Caco-2 (cell line): ENCODE measurements at regions not wholly inside any gene's neighbourhood (a gene's known extent, or its start where the extent isn't known, plus 50 kb on each side); places are given as distances from the start of the nearest gene placed in this dataset.
"Not testable (repeated sequence)": the region's sequence is repeated elsewhere in the genome, so short reads cannot be mapped to it uniquely, and the experiment has no call there.

Experiments
- BruUV-seq: library from RNA; stranded (reverse); fragments of 400-500 nt; replicated peaks from 2 replicates; lab custom pipeline; 2021; lab: Mats Ljungman, UMichigan
- CTCF ChIA-PET: fragments of 300-600 bp; sonication (Branson Sonifier 250); formaldehyde crosslinking; loops from one replicate; lab custom pipeline; 2022; ENCODE audit warnings: antibody characterized with exemption; lab: Charles Lee
- POLR2A ChIA-PET: fragments of 300-600 bp; sonication (Branson Sonifier 250); formaldehyde crosslinking; loops from one replicate; lab custom pipeline; 2022; ENCODE audit warnings: antibody characterized with exemption; lab: Charles Lee
- DNase-seq, 2 experiments: peaks; one replicate each; pipeline versions ENCODE4 v3.0.0 to v3.0.0-alpha.2; 2020 to 2022
- H3K27me3 ChIP-seq: replicated peaks from 2 replicates; pipeline ENCODE4 v1.6.0; 2011; ENCODE audit warnings: low read length; ENCODE audit not compliant: control insufficient read depth, insufficient read depth
- H3K36me3 ChIP-seq: 2 replicates; pipeline ENCODE4 v1.5.1; 2011; ENCODE audit warnings: low read length; ENCODE audit not compliant: control insufficient read depth, insufficient read depth
- H3K4me1 ChIP-seq: fragments of 250-450 bp; sonication (Bioruptor Pico); 2 replicates; pipeline ENCODE4 v1.5.1; 2020; ENCODE audit warnings: mild to moderate bottlenecking
- H3K4me3 ChIP-seq: 2 replicates; pipeline ENCODE4 v1.5.1; 2011; ENCODE audit warnings: low read depth, mild to moderate bottlenecking, control low read depth, low read length
- H3K9me3 ChIP-seq: fragments of 250-450 bp; sonication (Bioruptor Pico); 2 replicates; pipeline ENCODE4 v1.5.1; 2020; ENCODE audit warnings: mild to moderate bottlenecking, moderate library complexity
- H3K27ac Mint-ChIP-seq: one replicate; pipeline ENCODE4 v1.8.0; 2022; ENCODE audit warnings: mixed read lengths; ENCODE audit not compliant: unreplicated experiment
- H3K27me3 Mint-ChIP-seq: one replicate; pipeline ENCODE4 v1.8.0; 2022; ENCODE audit warnings: mixed read lengths; ENCODE audit not compliant: insufficient read depth, unreplicated experiment
- H3K36me3 Mint-ChIP-seq: one replicate; pipeline ENCODE4 v1.8.0; 2022; ENCODE audit warnings: mild to moderate bottlenecking, mixed read lengths; ENCODE audit not compliant: insufficient read depth, unreplicated experiment
- H3K4me1 Mint-ChIP-seq: one replicate; pipeline ENCODE4 v1.8.0; 2022; ENCODE audit warnings: low read depth, mixed read lengths; ENCODE audit not compliant: unreplicated experiment
- H3K4me3 Mint-ChIP-seq: one replicate; pipeline ENCODE4 v1.8.0; 2022; ENCODE audit warnings: mild to moderate bottlenecking, moderate library complexity, mixed read lengths; ENCODE audit not compliant: unreplicated experiment
- H3K9me3 Mint-ChIP-seq: one replicate; pipeline ENCODE4 v1.8.0; 2022; ENCODE audit warnings: mixed read lengths; ENCODE audit not compliant: unreplicated experiment
- CTCF ChIP-seq, 2 experiments: fragments of 200-600 bp in 1 of 2; IDR thresholded peaks; 1 replicate in 1 of 2; 2 replicates in 1 of 2; pipeline versions ENCODE4 v1.5.1 to v1.8.0; 2011 to 2022; ENCODE audit warnings: antibody characterized with exemption in 1 of 2, control low read depth in 1 of 2, inconsistent platforms in 1 of 2, low read depth in 1 of 2, low read length in 1 of 2, mild to moderate bottlenecking in 1 of 2, moderate library complexity in 1 of 2; ENCODE audit not compliant: insufficient read depth in 1 of 2, severe bottlenecking in 1 of 2, unreplicated experiment in 1 of 2
- intact Hi-C: fragments of 100-400 bp; cut with micrococcal nuclease; formaldehyde crosslinking; loops from one replicate; pipeline ENCODE4 v1.10.0; 2022; ENCODE audit not compliant: unreplicated experiment

- POLR2A ChIA-PET = no interaction called here
- Histone ChIP-seq H3K4me3 (no peak overlapping the region), H3K36me3 (no peaks in the 10 kb centered on the region), H3K4me1 (peaks cover 10% of the 10 kb centered on the region), H3K27me3 (no peaks in the 10 kb centered on the region), H3K9me3 (no peaks in the 10 kb centered on the region)
- Mint-ChIP-seq H3K4me1 (peaks cover 17% of the 10 kb centered on the region), H3K27ac (peak overlapping the region; percentile 68), H3K36me3 (no peaks in the 10 kb centered on the region), H3K27me3 (no peaks in the 10 kb centered on the region), H3K9me3 (peaks cover 19% of the 10 kb centered on the region), H3K4me3 (no peak overlapping the region)
- TF ChIP-seq CTCF (IDR thresholded peaks at IDR 0.05; ENCODE audit: insufficient read depth in 1 of 2, low read depth in 1 of 2, low read length in 1 of 2, severe bottlenecking in 1 of 2, unreplicated experiment in 1 of 2) = no peak
- intact Hi-C loops = no loop called here
- no TSS peak for BruUV-seq
- no peak for DNase-seq
- CTCF ChIA-PET = no interaction called here
Observed at GRCh38 chr10:78464856-78465267, 431.2 kb downstream of the RPS24 start.

DNA sequence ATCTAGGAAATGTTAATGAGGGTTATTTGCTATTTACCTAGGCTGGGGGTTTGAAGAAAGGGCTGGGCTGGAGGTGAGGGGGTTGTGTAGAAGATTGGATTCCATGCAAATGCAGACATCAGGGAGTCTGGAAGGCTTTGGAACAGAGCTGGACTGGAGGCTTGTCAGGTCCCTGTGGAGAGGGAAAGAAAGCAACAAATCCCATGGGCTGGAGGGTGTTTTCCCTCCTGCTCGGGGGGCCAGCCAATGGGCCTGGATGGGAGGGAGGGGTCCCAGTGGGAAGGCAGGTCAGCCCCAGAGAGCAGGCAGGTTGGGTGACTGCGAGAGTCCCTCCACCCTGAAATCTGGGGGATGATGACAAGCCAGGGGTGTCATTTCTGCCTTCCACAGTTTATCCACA lies 431.8 kb downstream of the RPS24 start:
- Mint-ChIP-seq H3K9me3 (peaks cover 19% of the 10 kb centered on the region), H3K4me1 (peaks cover 13% of the 10 kb centered on the region), H3K36me3 (no peaks in the 10 kb centered on the region), H3K4me3 (no peak overlapping the region), H3K27me3 (no peaks in the 10 kb centered on the region), H3K27ac (peak overlapping the region; percentile 68)
- CTCF ChIA-PET = no interaction called here
- POLR2A ChIA-PET = no interaction called here
- DNase-seq = no peak
- no peaks in the 10 kb centered on the region for H3K9me3 ChIP-seq
- no TSS peak for BruUV-seq
- TF ChIP-seq CTCF (IDR thresholded peaks at IDR 0.05; ENCODE audit: insufficient read depth in 1 of 2, low read depth in 1 of 2, low read length in 1 of 2, severe bottlenecking in 1 of 2, unreplicated experiment in 1 of 2) = no peak
- H3K27me3 ChIP-seq = no peaks in the 10 kb centered on the region
- intact Hi-C loops = no loop called here
- H3K4me3 ChIP-seq = no peak overlapping the region
- no peaks in the 10 kb centered on the region for H3K36me3 ChIP-seq
- H3K4me1 ChIP-seq = peaks cover 4% of the 10 kb centered on the region

DNA sequence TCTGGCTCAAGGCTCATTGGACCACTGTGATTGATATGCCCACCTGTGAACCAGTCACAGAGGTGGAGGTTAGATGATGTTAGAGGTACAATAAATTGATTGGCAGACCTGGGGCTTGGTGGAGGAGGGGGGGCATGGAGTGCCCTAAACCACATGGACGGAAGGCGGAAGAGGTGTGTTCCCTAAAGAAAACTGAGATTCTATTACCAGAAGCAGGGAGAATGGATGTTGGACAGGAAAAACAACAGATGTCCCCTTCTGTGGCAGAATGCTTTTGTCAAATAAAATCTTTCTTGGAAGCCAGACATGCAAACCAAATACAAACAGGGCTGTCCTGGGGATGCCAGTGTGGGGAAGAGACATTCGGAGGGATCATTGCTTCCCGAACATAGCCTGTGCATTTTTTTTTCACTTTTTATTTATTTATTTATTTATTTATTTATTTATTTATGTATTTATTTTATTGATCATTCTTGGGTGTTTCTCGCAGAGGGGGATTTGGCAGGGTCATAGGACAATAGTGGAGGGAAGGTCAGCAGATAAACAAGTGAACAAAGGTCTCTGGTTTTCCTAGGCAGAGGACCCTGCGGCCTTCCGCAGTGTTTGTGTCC lies 433.9 kb downstream of the RPS24 start:
- ChIA-PET CTCF (no interaction called here), POLR2A (no interaction called here)
- Mint-ChIP-seq H3K4me3 (no peak overlapping the region), H3K27ac (no peak overlapping the region), H3K4me1 (peaks cover 12% of the 10 kb centered on the region), H3K9me3 (peaks cover 14% of the 10 kb centered on the region), H3K27me3 (no peaks in the 10 kb centered on the region), H3K36me3 (no peaks in the 10 kb centered on the region)
- no TSS peak for BruUV-seq
- H3K4me3 ChIP-seq = no peak overlapping the region
- no peak for DNase-seq
- H3K4me1 ChIP-seq = no peaks in the 10 kb centered on the region
- intact Hi-C loops = no loop called here
- TF ChIP-seq CTCF (IDR thresholded peaks at IDR 0.05; ENCODE audit: insufficient read depth in 1 of 2, low read depth in 1 of 2, low read length in 1 of 2, severe bottlenecking in 1 of 2, unreplicated experiment in 1 of 2) = no peak
- H3K9me3 ChIP-seq = no peaks in the 10 kb centered on the region
- no peaks in the 10 kb centered on the region for H3K36me3 ChIP-seq
- H3K27me3 ChIP-seq = no peaks in the 10 kb centered on the region

DNA sequence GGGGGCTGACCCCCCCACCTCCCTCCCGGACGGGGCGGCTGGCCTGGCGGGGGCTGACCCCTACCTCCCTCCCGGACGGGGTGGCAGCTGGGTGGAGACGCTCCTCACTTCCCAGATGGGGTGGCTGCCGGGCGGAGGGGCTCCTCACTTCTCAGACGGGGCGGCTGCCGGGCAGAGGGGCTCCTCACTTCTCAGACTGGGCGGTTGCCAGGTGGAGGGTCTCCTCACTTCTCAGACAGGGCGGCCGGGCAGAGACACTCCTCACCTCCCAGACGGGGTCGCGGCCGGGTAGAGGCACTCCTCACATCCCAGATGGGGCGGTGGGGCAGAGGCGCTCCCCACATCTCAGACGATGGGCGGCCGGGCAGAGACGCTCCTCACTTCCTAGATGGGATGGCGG lies 435.1 kb downstream of the RPS24 start:
- CTCF ChIA-PET, intact Hi-C loops, H3K36me3 Mint-ChIP-seq, H3K4me3 Mint-ChIP-seq, H3K4me1 ChIP-seq, BruUV-seq, H3K4me1 Mint-ChIP-seq, H3K27me3 ChIP-seq, DNase-seq, H3K27me3 Mint-ChIP-seq, POLR2A ChIA-PET, H3K4me3 ChIP-seq, H3K9me3 Mint-ChIP-seq, H3K27ac Mint-ChIP-seq, H3K36me3 ChIP-seq, H3K9me3 ChIP-seq: not testable (repeated sequence)
